ENCODE measurements at regions not wholly inside any gene's neighbourhood (a gene's known extent, or its start where the extent isn't known, plus 50 kb on each side); places are given as distances from the start of the nearest gene placed in this dataset.

GRCh38 chr1:65681096-65681495, 111.6 kb upstream of the PDE4B start:
- DNase-seq (ENCODE audit: low spot score) = no peak

GRCh38 chr1:65687428-65688214, 105.1 kb upstream of the PDE4B start:
- DNase-seq (ENCODE audit: low spot score) = peak; percentile 81

- no peak for DNase-seq (ENCODE audit: low spot score)
Measured at GRCh38 chr1:65688215-65688566, 104.5 kb upstream of the PDE4B start.

GRCh38 chr1:65688848-65689247, 103.8 kb upstream of the PDE4B start:
- DNase-seq (ENCODE audit: low spot score) = no peak

- no peak for DNase-seq (ENCODE audit: low spot score)
Measured at GRCh38 chr1:65691152-65691900, 101.4 kb upstream of the PDE4B start.

- DNase-seq (ENCODE audit: low spot score) = no peak
Measured at GRCh38 chr1:65691972-65692371, 100.7 kb upstream of the PDE4B start.

GRCh38 chr1:65694126-65694525, 98.6 kb upstream of the PDE4B start:
- DNase-seq (ENCODE audit: low spot score) = no peak

- no peak for DNase-seq (ENCODE audit: low spot score)
Measured at GRCh38 chr1:65694933-65695332, 97.8 kb upstream of the PDE4B start.

- DNase-seq (ENCODE audit: low spot score) = no peak
Measured at GRCh38 chr1:65698590-65698989, 94.1 kb upstream of the PDE4B start.

GRCh38 chr1:65703853-65704252, 88.8 kb upstream of the PDE4B start:
- no peak for DNase-seq (ENCODE audit: low spot score)

- no peak for DNase-seq (ENCODE audit: low spot score)
Measured at GRCh38 chr1:65704318-65704717, 88.4 kb upstream of the PDE4B start.

- no peak for DNase-seq (ENCODE audit: low spot score)
Measured at GRCh38 chr1:65717815-65718454, 74.8 kb upstream of the PDE4B start.

GRCh38 chr1:65719391-65719790, 73.3 kb upstream of the PDE4B start:
- no peak for DNase-seq (ENCODE audit: low spot score)

- DNase-seq (ENCODE audit: low spot score) = no peak
Measured at GRCh38 chr1:65722461-65722860, 70.2 kb upstream of the PDE4B start.

- no peak for DNase-seq (ENCODE audit: low spot score)
Measured at GRCh38 chr1:65724151-65724550, 68.5 kb upstream of the PDE4B start.

GRCh38 chr1:65725064-65725463, 67.6 kb upstream of the PDE4B start:
- DNase-seq (ENCODE audit: low spot score) = no peak

GRCh38 chr1:65728504-65728903, 64.2 kb upstream of the PDE4B start:
- DNase-seq (ENCODE audit: low spot score) = no peak

GRCh38 chr1:65729259-65729658, 63.4 kb upstream of the PDE4B start:
- DNase-seq (ENCODE audit: low spot score) = no peak

- no peak for DNase-seq (ENCODE audit: low spot score)
Measured at GRCh38 chr1:65734979-65735378, 57.7 kb upstream of the PDE4B start.

GRCh38 chr1:65741993-65742392, 50.7 kb upstream of the PDE4B start:
- DNase-seq (ENCODE audit: low spot score) = no peak
